ENCODE measurements at regions not wholly inside any gene's neighbourhood (a gene's known extent, or its start where the extent isn't known, plus 50 kb on each side); places are given as distances from the start of the nearest gene placed in this dataset.

GRCh38 chr6:74550821-74551220, 655.0 kb downstream of the COL12A1 start:
- H3K36me3 Mint-ChIP-seq, result no peaks in the 10 kb centered on the region
- WGBS (ENCODE audit: insufficient coverage), result 81% methylated on average over 5 of the region's 6 CpGs
- Histone ChIP-seq H3K27me3 (ENCODE audit: control insufficient read depth, insufficient read depth, low read length) (no peaks in the 10 kb centered on the region), H3K36me3 (ENCODE audit: control insufficient read depth, insufficient read depth, low read length) (no peaks in the 10 kb centered on the region), H3K4me1 (ENCODE audit: control insufficient read depth, insufficient read depth, low read length) (no peaks in the 10 kb centered on the region), H3K9me3 (ENCODE audit: control insufficient read depth, insufficient read depth, low read length) (peaks cover 19% of the 10 kb centered on the region), H3K27ac (ENCODE audit: low read length) (no peak overlapping the region), H3K4me3 (ENCODE audit: low read length) (no peak overlapping the region)
- DNase-seq (no peak), ATAC-seq (no peak)
- TF ChIP-seq CTCF (IDR thresholded peaks at IDR 0.05), result no peak
- no peaks in the 10 kb centered on the region for H3K4me1 Mint-ChIP-seq
- no peak overlapping the region for H3K27ac Mint-ChIP-seq
- no peak overlapping the region for H3K4me3 Mint-ChIP-seq
- intact Hi-C loops (cut with micrococcal nuclease), result no loop called here
- H3K9me3 Mint-ChIP-seq, result peaks cover 7 to 19% of the 10 kb centered on the region in 2 donors
- H3K27me3 Mint-ChIP-seq (ENCODE audit: low read depth in 2 of 2), result no peaks in the 10 kb centered on the region

GRCh38 chr6:74549746-74550145, 656.1 kb downstream of the COL12A1 start:
- TF ChIP-seq CTCF (IDR thresholded peaks at IDR 0.05), result no peak
- intact Hi-C loops (cut with micrococcal nuclease), result no loop called here
- ATAC-seq (no peak), DNase-seq (no peak)
- no peaks in the 10 kb centered on the region for H3K27me3 Mint-ChIP-seq (ENCODE audit: low read depth in 2 of 2)
- H3K9me3 Mint-ChIP-seq, result peaks cover 11 to 19% of the 10 kb centered on the region in 2 donors
- no peak overlapping the region for H3K4me3 Mint-ChIP-seq
- no peak overlapping the region for H3K27ac ChIP-seq (ENCODE audit: low read length)
- H3K4me1 ChIP-seq (ENCODE audit: control insufficient read depth, insufficient read depth, low read length), result no peaks in the 10 kb centered on the region
- H3K4me1 Mint-ChIP-seq, result no peaks in the 10 kb centered on the region
- WGBS (ENCODE audit: insufficient coverage), result 74% methylated on average over 3 of the region's 3 CpGs
- H3K36me3 Mint-ChIP-seq, result no peaks in the 10 kb centered on the region
- no peak overlapping the region for H3K4me3 ChIP-seq (ENCODE audit: low read length)
- peaks cover 15% of the 10 kb centered on the region for H3K9me3 ChIP-seq (ENCODE audit: control insufficient read depth, insufficient read depth, low read length)
- H3K27me3 ChIP-seq (ENCODE audit: control insufficient read depth, insufficient read depth, low read length), result no peaks in the 10 kb centered on the region
- H3K27ac Mint-ChIP-seq, result no peak overlapping the region
- H3K36me3 ChIP-seq (ENCODE audit: control insufficient read depth, insufficient read depth, low read length), result no peaks in the 10 kb centered on the region

GRCh38 chr6:74534465-74535211, 671.2 kb downstream of the COL12A1 start:
- no peak for TF ChIP-seq CTCF (IDR thresholded peaks at IDR 0.05)
- no peak overlapping the region for H3K4me3 ChIP-seq (ENCODE audit: low read length)
- DNase-seq, result no peak
- H3K27ac ChIP-seq (ENCODE audit: low read length), result no peak overlapping the region
- H3K27me3 Mint-ChIP-seq (ENCODE audit: low read depth in 2 of 2), result no peaks in the 10 kb centered on the region
- no peaks in the 10 kb centered on the region for H3K9me3 ChIP-seq (ENCODE audit: control insufficient read depth, insufficient read depth, low read length)
- H3K36me3 ChIP-seq (ENCODE audit: control insufficient read depth, insufficient read depth, low read length), result no peaks in the 10 kb centered on the region
- 91% methylated on average over 1 of the region's 2 CpGs for WGBS (ENCODE audit: insufficient coverage)
- H3K27me3 ChIP-seq (ENCODE audit: control insufficient read depth, insufficient read depth, low read length), result no peaks in the 10 kb centered on the region
- ATAC-seq, result no peak
- no peaks in the 10 kb centered on the region for H3K4me1 Mint-ChIP-seq
- H3K9me3 Mint-ChIP-seq, result peaks cover 10 to 13% of the 10 kb centered on the region in 2 donors
- no peak overlapping the region for H3K27ac Mint-ChIP-seq
- intact Hi-C loops (cut with micrococcal nuclease), result no loop called here
- H3K4me1 ChIP-seq (ENCODE audit: control insufficient read depth, insufficient read depth, low read length), result no peaks in the 10 kb centered on the region
- no peak overlapping the region for H3K4me3 Mint-ChIP-seq
- no peaks in the 10 kb centered on the region for H3K36me3 Mint-ChIP-seq

- Mint-ChIP-seq H3K27me3 (ENCODE audit: low read depth in 2 of 2) (no peaks in the 10 kb centered on the region), H3K36me3 (no peaks in the 10 kb centered on the region), H3K4me1 (no peaks in the 10 kb centered on the region), H3K4me3 (no peak overlapping the region), H3K27ac (no peak overlapping the region), H3K9me3 (peaks cover 14 to 20% of the 10 kb centered on the region in 2 donors)
- Histone ChIP-seq H3K27ac (ENCODE audit: low read length) (no peak overlapping the region), H3K4me3 (ENCODE audit: low read length) (no peak overlapping the region), H3K27me3 (ENCODE audit: control insufficient read depth, insufficient read depth, low read length) (no peaks in the 10 kb centered on the region), H3K9me3 (ENCODE audit: control insufficient read depth, insufficient read depth, low read length) (no peaks in the 10 kb centered on the region), H3K36me3 (ENCODE audit: control insufficient read depth, insufficient read depth, low read length) (no peaks in the 10 kb centered on the region), H3K4me1 (ENCODE audit: control insufficient read depth, insufficient read depth, low read length) (no peaks in the 10 kb centered on the region)
- DNase-seq (no peak), ATAC-seq (no peak)
- intact Hi-C loops (cut with micrococcal nuclease), result no loop called here
- no CpG with 5 or more reads among the region's 1 CpG for WGBS (ENCODE audit: insufficient coverage)
- no peak for TF ChIP-seq CTCF (IDR thresholded peaks at IDR 0.05)
Observed at GRCh38 chr6:74519163-74519562, 686.7 kb downstream of the COL12A1 start.
